ENCODE measurements at regions not wholly inside any gene's neighbourhood (a gene's known extent, or its start where the extent isn't known, plus 50 kb on each side); places are given as distances from the start of the nearest gene placed in this dataset.

- no peak for DNase-seq (ENCODE audit: low spot score)
These were observed 94.9 kb downstream of the RIPK4 start for GRCh38 chr21:41671859-41672542.

GRCh38 chr21:41671212-41671762, 95.6 kb downstream of the RIPK4 start:
- DNase-seq (ENCODE audit: low spot score): no peak

- no peak for DNase-seq (ENCODE audit: low spot score)
These were observed 96.6 kb downstream of the RIPK4 start for GRCh38 chr21:41670056-41670805.

- no peak for DNase-seq (ENCODE audit: low spot score)
These were observed 97.4 kb downstream of the RIPK4 start for GRCh38 chr21:41669533-41669830.

GRCh38 chr21:41668686-41669532, 97.9 kb downstream of the RIPK4 start:
- DNase-seq (ENCODE audit: low spot score): no peak

- no peak for DNase-seq (ENCODE audit: low spot score)
These were observed 98.8 kb downstream of the RIPK4 start for GRCh38 chr21:41668051-41668541.

- DNase-seq (ENCODE audit: low spot score): no peak
These were observed 99.7 kb downstream of the RIPK4 start for GRCh38 chr21:41667136-41667535.

- DNase-seq (ENCODE audit: low spot score): no peak
These were observed 100.2 kb downstream of the RIPK4 start for GRCh38 chr21:41666641-41667081.

- DNase-seq (ENCODE audit: low spot score): no peak
These were observed 100.9 kb downstream of the RIPK4 start for GRCh38 chr21:41665766-41666595.

- no peak for DNase-seq (ENCODE audit: low spot score)
These were observed 101.7 kb downstream of the RIPK4 start for GRCh38 chr21:41664881-41665765.

GRCh38 chr21:41663805-41664788, 102.8 kb downstream of the RIPK4 start:
- DNase-seq (ENCODE audit: low spot score): peak; percentile 3

GRCh38 chr21:41662761-41663160, 104.1 kb downstream of the RIPK4 start:
- DNase-seq (ENCODE audit: low spot score): no peak

GRCh38 chr21:41662161-41662560, 104.7 kb downstream of the RIPK4 start:
- no peak for DNase-seq (ENCODE audit: low spot score)

- no peak for DNase-seq (ENCODE audit: low spot score)
These were observed 106.1 kb downstream of the RIPK4 start for GRCh38 chr21:41660748-41661147.

GRCh38 chr21:41659791-41660560, 106.9 kb downstream of the RIPK4 start:
- DNase-seq (ENCODE audit: low spot score): no peak

GRCh38 chr21:41656946-41657525, 109.8 kb downstream of the RIPK4 start:
- no peak for DNase-seq (ENCODE audit: low spot score)

GRCh38 chr21:41655259-41655658, 111.6 kb downstream of the RIPK4 start:
- DNase-seq (ENCODE audit: low spot score): no peak

- no peak for DNase-seq (ENCODE audit: low spot score)
These were observed 112.8 kb downstream of the RIPK4 start for GRCh38 chr21:41653954-41654491.

Data from CD4-positive, alpha-beta T cell treated with Interleukin-15 for 4 hours (primary cell).